Omental fat pad (tissue), 3 donors: ENCODE measurements at regions not wholly inside any gene's neighbourhood (a gene's known extent, or its start where the extent isn't known, plus 50 kb on each side); places are given as distances from the start of the nearest gene placed in this dataset.

ENCODE experiments used
- ATAC-seq: fragments of 150-250 bp; one replicate; pipeline ENCODE4 v1.9.1; 2016; ENCODE audit warnings: mild to moderate bottlenecking, moderate library complexity; ENCODE audit not compliant: low FRiP score
- DNase-seq: peaks from one replicate; pipeline ENCODE4 v3.0.0-alpha.2; 2019; ENCODE audit warnings: low spot score
- TF ChIP-seq, protein P1 (sequence below), 3 donors: fragments of 450-650 bp; IDR thresholded peaks; one replicate each; pipeline ENCODE4 v1.5.1; 2016 to 2017; ENCODE audit warnings: antibody characterized with exemption in 3 of 3, mild to moderate bottlenecking in 3 of 3, moderate library complexity in 2 of 3

DNA sequence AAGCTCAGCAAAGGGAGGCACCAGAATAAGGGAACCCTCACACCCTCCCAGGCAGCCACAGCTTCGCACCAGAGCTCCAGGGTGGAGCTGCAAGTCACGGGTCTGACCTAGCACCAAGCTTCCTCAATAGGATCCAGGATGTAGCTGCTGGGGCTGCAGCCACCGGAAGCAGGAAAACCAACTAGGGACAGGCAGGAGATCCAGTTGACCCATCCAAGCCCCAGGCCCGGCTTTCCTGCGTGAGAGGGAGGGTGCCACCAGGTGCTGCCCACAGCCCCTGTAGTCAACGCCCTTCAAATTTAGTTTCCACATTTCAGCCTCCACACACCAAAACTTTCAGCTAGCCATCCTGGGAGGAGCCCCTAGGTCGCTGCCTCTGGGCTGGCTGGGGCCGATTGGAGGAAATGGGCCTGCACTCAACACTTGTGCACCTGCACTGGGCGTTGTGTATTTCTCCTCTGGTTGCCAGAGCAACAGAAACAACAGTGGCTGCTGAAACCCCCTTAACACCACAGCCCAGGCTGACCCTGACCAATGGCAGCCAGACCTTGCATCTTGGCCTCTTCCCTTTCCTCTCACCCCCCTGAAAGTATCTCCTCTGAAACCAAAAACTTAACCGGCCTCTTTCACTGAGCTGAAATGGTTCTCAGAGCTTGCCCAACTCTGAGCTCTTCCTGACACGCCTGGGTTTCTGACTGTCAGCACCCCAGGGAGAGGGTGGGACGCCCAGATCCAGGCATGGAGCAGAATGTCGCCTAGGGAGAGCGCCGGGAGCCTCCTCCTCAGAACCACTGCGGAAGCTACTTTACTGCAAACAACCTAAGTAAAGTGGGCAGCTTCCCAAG lies 226.5 kb upstream of the MAP3K1 start:
- TF ChIP-seq, protein P1, sequence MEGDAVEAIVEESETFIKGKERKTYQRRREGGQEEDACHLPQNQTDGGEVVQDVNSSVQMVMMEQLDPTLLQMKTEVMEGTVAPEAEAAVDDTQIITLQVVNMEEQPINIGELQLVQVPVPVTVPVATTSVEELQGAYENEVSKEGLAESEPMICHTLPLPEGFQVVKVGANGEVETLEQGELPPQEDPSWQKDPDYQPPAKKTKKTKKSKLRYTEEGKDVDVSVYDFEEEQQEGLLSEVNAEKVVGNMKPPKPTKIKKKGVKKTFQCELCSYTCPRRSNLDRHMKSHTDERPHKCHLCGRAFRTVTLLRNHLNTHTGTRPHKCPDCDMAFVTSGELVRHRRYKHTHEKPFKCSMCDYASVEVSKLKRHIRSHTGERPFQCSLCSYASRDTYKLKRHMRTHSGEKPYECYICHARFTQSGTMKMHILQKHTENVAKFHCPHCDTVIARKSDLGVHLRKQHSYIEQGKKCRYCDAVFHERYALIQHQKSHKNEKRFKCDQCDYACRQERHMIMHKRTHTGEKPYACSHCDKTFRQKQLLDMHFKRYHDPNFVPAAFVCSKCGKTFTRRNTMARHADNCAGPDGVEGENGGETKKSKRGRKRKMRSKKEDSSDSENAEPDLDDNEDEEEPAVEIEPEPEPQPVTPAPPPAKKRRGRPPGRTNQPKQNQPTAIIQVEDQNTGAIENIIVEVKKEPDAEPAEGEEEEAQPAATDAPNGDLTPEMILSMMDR (IDR thresholded peaks at IDR 0.05): no peak
- ATAC-seq (no peak), DNase-seq (no peak)

GRCh38 chr5:56588131-56588487 lies 227.2 kb upstream of the MAP3K1 start:
- TF ChIP-seq, protein P1 (IDR thresholded peaks at IDR 0.05): no peak
- ATAC-seq (no peak), DNase-seq (no peak)

- ATAC-seq (no peak), DNase-seq (no peak)
- TF ChIP-seq, protein P1 (IDR thresholded peaks at IDR 0.05): no peak
Observed at GRCh38 chr5:56587381-56588130, 227.8 kb upstream of the MAP3K1 start.

DNA sequence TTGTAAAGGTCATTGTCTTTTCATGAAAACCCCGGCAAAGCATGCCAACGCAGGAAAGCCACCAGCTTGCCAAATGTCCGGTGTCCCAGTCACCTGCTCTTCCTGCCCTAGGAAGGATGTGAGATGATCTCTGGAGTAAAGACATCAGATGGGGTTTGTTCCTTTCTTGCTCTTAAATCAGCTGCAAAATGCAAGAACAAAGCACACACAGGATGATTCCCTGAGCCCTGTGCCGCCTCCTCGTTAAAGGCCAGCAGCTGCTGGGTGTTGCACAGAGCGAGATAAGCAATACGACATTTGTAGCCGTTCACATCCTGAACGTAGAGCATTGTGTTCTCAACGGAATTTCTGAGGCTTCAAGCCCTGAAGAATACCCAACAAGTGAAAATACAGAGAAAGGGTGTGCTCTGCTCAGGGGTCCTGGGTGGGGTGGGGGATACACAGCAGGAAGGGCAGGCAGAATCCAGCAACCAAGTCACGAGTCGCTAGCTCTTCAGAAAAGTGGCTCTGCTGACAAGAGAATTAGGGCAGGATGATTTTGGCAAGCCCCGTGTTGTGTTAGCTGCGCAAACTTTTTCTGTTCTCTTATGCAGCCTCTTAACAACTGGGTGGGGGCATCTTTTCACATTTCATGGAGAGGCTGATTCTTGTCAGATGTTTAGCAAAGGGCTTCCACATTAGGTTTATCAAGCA lies 229.2 kb upstream of the MAP3K1 start:
- TF ChIP-seq, protein P1 (IDR thresholded peaks at IDR 0.05): no peak
- ATAC-seq: no peak
- no peak for DNase-seq

GRCh38 chr5:56585461-56585860 lies 229.9 kb upstream of the MAP3K1 start:
- TF ChIP-seq, protein P1 (IDR thresholded peaks at IDR 0.05): no peak
- ATAC-seq: no peak
- no peak for DNase-seq

DNA sequence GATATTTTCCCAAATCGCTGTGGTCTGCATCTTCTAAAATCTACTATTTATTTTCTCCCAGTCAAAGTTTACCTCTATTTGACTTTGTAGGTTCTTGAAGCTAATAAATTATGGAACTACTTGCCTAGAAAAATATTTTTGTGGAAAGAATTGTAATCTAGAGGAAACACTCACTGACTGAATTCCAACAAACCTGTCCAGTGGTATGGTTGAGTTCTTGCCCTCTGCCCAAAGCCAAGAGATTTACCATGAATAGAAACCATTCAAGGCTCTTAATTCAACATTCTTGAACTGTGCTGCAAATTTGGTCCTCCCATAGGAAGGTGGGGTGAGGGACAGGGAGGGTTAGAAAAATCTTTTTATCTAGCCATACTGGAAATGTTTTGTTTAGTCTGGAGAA lies 233.9 kb upstream of the MAP3K1 start:
- TF ChIP-seq, protein P1 (IDR thresholded peaks at IDR 0.05): no peak
- ATAC-seq (no peak), DNase-seq (no peak)
